ENCODE measurements at regions not wholly inside any gene's neighbourhood (a gene's known extent, or its start where the extent isn't known, plus 50 kb on each side); places are given as distances from the start of the nearest gene placed in this dataset.
"Not testable (repeated sequence)": the region's sequence is repeated elsewhere in the genome, so short reads cannot be mapped to it uniquely, and the experiment has no call there.

DNA sequence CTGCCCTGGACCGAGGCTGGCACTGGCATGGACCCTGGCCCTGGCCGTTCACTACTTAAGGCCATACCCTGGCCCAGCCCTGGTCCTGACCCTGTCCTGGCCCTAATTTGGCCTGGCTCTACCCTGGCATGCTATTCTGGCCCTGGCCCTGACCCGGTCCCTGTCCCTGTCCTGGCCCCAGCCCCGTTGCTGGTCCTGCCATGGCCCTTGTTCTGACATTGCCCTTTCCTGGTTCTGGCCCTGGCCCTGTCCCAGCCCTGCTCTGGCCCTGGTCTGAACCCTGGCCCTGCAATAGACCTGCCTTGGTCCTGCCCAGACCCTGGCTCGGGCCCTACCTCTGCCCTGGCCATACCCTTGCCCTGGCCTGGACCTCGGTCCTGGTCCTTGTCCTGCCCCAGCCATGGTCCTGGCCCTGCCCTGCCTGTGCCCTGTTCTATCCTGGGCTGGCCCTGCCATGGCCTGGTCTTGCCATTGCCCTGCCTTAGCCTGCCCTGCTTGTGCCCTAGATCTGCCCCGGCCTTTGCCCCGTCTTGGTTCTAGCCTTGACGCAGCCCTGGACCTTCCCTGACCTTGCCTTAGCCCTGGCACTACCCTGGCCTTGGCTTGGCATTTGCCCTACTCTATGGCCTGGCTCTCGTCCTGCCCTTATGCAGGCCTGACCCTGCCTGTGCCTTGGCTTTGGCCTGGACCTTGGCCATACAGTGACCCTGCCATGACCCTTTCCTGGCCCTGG, 237.2 kb downstream of the GOLGA6L6 start:
- H3K27me3 ChIP-seq (ENCODE audit: control insufficient read depth, insufficient read depth, low read length); H3K4me3 ChIP-seq (ENCODE audit: low read depth, low read length); FAIRE-seq; DNase-seq (ENCODE audit: low read depth); H3K36me3 ChIP-seq (ENCODE audit: control insufficient read depth, insufficient read depth, low read length): not testable (repeated sequence)

DNA sequence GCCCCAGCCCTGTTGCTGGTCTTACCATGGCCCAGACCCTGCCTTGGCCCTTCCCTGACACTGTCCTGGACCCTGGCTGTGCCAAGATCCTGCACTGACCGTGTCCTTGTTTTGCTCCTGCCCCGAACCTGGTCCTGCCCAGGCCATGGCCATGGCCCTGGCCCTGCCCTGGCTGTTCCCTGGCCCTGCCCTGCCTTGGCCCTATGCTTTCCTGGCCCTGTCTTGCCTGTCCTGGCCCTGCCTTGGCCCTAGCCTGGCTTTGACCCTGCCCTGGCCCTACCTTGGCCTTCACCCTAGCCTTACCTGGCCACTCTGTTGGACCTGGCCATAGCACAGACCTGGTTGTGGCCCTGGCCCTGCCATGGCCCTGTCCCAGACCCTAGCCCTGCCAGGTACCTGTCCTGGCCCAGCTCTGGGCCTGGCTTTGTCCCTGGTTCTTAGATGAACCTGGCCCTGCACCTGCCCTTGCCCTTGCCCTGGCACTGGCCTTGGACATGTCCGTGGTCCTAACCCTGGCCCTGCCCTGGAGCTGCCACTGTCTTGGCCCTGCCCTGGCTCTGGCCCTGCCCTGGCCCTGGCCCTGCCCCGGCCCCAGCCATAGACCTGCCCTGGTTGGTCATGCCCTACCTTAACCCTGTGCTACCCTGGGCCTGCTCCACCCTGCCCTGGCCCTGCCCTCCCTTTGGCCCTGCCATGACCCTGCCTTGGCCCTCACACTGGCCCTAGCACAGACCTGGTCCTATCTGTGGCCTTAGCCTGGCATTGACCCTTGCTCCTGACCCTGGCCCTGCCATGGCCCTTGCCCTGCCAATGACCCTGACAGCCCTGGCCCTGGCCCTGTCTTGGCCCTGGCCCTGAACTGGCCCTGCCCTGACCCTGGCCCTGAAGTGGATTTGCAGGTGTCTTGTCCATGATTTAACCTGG, 238.1 kb downstream of the GOLGA6L6 start:
- DNase-seq (ENCODE audit: low read depth), result not testable (repeated sequence)

DNA sequence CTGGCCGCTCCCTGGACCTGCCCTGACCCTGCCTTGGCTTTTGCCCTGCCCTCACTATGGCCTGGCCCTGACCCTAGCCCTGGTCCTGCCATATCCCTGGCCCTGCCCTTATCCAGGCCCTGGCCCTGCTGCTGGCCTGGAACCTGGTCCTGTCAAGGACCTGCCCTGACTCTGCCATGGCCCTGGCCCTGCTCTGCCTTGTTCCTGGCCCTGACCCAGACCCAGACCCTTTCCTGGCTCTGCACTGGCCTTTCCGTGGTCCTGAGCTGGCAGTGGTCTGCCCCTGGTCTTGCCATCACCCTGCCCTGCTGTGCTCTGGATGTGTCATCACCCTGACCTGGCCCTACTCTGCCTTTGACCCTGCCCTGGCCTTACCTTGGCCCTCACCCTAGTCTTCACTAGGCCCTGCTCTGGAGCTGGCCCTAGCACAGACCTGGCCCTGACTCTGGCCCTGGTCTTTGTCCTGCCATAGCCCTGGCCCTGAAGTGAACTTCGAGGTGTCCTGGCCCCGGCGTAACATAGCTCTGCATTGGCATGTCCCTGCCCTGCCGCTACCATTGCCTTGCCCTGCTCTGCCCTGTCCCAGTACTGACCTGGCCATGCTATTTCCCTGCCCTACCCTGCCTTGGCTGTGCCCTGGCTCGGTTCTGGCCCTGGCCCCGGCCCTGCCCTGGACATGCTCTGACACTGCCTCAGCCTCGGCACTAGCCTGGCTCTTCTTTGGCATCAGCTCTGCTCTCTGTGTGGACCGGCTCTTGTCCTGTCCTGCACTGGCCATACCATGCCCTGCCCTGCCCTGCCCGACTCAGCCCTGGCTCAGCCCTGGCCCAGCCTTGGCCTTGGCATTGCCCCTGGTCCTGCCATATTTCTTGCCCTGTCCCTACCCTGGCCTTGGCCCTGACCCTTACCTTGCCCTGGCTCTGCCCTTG, 239.2 kb downstream of the GOLGA6L6 start:
- H3K4me3 ChIP-seq (ENCODE audit: low read depth, low read length); DNase-seq (ENCODE audit: low read depth); H3K36me3 ChIP-seq (ENCODE audit: control insufficient read depth, insufficient read depth, low read length); H3K27me3 ChIP-seq (ENCODE audit: control insufficient read depth, insufficient read depth, low read length); FAIRE-seq: not testable (repeated sequence)

More for the DNA sequence above, 238.1 kb downstream of the GOLGA6L6 start:
- not testable (repeated sequence) for H3K36me3 ChIP-seq (ENCODE audit: control insufficient read depth, insufficient read depth, low read length); H3K4me3 ChIP-seq (ENCODE audit: low read depth, low read length); FAIRE-seq; H3K27me3 ChIP-seq (ENCODE audit: control insufficient read depth, insufficient read depth, low read length)

DNA sequence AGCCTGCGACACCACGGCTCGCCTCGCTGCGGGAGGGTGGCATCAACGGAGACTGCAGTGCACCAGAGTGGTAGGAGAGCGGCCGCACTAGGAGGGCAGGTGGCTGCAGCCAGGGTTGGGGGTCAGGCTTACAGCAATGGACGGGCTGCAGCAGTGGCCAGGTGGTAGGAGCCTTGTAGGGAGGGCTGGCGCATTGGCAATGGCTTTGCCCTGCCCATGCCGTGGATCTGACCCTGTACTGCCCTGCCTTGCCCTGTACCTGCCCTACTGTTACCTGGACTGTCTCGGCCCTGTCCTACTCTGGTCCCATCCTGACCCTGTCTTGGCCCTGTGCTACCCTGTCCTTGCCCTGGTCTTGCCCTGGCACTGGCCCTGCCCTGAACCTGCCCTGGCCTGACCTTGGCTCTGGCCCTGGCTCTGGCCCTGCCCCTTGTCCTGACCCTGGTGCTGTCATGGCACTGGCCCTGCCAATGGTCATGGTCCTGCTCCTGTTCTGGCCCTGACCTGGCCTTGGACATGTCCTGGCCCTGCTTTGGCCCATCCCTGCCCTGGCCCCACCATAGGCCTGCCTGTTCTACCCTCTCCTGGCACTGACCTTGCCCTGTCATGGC, 240.0 kb downstream of the GOLGA6L6 start:
- H3K27me3 ChIP-seq (ENCODE audit: control insufficient read depth, insufficient read depth, low read length); DNase-seq (ENCODE audit: low read depth); H3K36me3 ChIP-seq (ENCODE audit: control insufficient read depth, insufficient read depth, low read length); H3K4me3 ChIP-seq (ENCODE audit: low read depth, low read length); FAIRE-seq: not testable (repeated sequence)

DNA sequence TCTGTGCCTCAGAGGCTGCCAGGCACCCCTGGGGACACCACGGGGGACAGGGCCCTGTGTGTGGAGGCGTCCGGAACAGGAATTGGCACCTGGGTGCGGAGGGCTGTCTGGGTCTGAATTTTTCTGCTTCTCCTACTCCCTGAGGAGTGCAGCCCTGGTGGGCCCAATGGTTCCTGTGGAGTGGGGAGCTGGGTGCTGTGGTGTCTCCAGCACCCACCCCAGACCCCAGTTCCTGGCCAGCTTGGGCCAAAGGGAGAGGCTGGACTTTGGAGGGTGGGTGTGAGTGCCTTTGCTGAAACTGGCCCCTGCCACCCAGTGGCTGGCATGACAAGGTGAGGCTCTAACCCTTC, 240.6 kb downstream of the GOLGA6L6 start:
- not testable (repeated sequence) for H3K36me3 ChIP-seq (ENCODE audit: control insufficient read depth, insufficient read depth, low read length); FAIRE-seq

DNA sequence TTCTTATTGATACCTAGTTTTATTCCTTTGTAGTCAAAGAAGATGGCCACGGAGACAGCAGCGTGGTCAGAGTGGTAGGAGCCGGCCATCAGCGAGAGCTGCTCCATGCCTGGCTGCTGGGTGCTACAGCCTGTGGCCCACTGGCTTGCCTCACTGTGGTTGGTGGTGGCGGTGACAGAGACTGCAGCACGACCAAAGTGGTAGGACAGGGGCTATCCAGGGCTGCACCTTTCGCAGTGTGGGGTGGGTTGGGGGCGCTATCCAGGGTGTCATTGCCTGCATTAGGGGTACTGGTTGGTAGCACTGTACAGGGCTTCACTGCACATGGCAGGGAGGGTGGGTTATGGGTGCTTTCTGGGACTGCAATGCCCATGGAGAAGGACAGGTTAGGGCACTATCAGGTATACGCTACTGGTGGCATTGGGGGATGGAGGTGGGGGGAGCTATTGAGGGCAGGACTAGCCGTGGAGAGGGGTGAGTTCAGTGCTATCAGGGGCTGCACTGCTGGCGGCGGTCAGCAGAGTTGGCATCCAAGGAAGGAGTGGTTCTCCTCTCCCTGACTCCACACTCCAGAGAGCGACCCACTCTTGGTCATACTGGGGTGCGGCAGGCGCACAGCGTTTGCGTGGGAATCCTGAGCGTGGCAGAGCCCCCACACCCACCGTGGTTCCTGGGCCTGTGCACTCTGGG, 241.1 kb downstream of the GOLGA6L6 start:
- not testable (repeated sequence) for H3K27me3 ChIP-seq (ENCODE audit: control insufficient read depth, insufficient read depth, low read length); H3K36me3 ChIP-seq (ENCODE audit: control insufficient read depth, insufficient read depth, low read length); FAIRE-seq; H3K4me3 ChIP-seq (ENCODE audit: low read depth, low read length); DNase-seq (ENCODE audit: low read depth)

More for the DNA sequence above, 240.6 kb downstream of the GOLGA6L6 start:
- not testable (repeated sequence) for H3K4me3 ChIP-seq (ENCODE audit: low read depth, low read length); DNase-seq (ENCODE audit: low read depth); H3K27me3 ChIP-seq (ENCODE audit: control insufficient read depth, insufficient read depth, low read length)

DNA sequence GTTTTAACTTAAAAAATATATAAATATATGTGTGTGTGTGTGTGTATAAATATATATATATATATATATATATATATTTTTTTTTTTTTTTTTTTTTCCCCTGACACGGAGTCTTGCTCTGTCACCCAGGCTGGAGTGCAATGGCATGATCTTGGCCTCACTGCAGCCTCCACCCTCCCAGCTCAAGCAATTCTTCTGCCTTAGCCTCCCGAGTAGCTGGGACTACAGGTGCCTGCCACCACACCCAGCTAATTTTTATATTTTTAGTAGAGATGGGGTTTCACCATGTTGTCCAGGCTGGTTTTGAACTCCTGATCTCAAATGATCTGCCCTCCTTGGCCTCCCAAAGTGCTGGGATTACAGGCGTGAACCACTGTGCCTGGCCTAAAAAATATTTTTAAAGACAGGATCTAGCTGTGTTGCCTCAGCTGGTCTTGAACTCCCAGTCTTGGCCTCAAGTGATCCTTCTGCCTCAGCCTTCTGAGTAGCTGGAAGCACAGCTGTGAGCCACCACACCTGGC, 243.9 kb downstream of the GOLGA6L6 start:
- H3K36me3 ChIP-seq (ENCODE audit: control insufficient read depth, insufficient read depth, low read length); H3K4me3 ChIP-seq (ENCODE audit: low read depth, low read length); H3K27me3 ChIP-seq (ENCODE audit: control insufficient read depth, insufficient read depth, low read length); DNase-seq (ENCODE audit: low read depth); FAIRE-seq: not testable (repeated sequence)

DNA sequence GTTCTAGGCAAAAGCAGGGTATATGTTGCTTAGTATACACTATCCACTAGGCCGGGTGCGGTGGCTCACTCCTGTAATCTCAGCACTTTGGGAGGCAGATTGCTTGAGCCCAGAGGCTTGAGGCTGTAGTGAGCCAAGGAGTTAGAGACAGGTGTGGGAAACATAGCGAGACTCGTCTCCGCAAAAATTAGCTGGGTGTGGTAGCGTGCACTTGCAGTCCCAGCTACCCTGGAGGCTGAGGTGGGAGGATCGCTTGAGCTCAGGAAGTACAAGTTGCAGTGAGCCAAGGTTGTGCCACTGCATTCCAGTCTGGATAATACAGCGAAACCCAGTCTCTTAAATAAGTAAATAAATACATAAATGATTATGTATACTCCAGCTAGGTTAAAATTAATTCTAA, 245.3 kb downstream of the GOLGA6L6 start:
- not testable (repeated sequence) for H3K4me3 ChIP-seq (ENCODE audit: low read depth, low read length); DNase-seq (ENCODE audit: low read depth); H3K36me3 ChIP-seq (ENCODE audit: control insufficient read depth, insufficient read depth, low read length); H3K27me3 ChIP-seq (ENCODE audit: control insufficient read depth, insufficient read depth, low read length); FAIRE-seq

DNA sequence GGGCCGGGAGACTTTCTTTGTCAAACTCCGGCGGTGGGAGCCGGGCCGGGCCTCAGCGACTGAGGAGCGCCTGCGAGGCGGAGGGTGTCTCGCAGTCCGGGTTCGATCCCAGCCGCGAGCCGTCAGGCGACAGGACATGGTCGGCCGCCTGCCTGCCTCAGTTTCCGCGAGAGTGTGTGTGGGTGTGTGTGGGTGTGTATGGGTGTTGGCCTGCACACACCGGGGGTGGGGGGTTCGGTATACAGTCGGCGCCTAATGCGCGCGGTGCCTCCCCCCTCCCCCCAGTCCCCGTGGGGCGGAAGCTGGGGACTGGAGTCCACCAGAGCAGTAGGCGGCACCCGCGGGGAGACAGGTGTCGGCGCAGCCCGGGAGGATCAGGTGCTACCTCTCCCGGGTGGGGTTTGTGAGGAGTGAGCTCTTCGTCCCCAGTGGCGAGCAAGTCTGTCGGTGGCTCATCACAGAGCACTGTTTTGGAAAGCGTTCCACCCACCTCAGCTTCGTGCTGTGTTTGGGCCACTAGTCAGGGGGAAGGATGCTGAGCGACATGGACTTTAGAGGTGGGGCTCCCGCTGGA, 246.3 kb downstream of the GOLGA6L6 start:
- FAIRE-seq (no peak), DNase-seq (ENCODE audit: low read depth) (no peak)
- Histone ChIP-seq H3K36me3 (ENCODE audit: control insufficient read depth, insufficient read depth, low read length) (no peaks in the 10 kb centered on the region), H3K27me3 (ENCODE audit: control insufficient read depth, insufficient read depth, low read length) (no peaks in the 10 kb centered on the region), H3K4me3 (ENCODE audit: low read depth, low read length) (no peak overlapping the region)
- TF ChIP-seq, protein P1, sequence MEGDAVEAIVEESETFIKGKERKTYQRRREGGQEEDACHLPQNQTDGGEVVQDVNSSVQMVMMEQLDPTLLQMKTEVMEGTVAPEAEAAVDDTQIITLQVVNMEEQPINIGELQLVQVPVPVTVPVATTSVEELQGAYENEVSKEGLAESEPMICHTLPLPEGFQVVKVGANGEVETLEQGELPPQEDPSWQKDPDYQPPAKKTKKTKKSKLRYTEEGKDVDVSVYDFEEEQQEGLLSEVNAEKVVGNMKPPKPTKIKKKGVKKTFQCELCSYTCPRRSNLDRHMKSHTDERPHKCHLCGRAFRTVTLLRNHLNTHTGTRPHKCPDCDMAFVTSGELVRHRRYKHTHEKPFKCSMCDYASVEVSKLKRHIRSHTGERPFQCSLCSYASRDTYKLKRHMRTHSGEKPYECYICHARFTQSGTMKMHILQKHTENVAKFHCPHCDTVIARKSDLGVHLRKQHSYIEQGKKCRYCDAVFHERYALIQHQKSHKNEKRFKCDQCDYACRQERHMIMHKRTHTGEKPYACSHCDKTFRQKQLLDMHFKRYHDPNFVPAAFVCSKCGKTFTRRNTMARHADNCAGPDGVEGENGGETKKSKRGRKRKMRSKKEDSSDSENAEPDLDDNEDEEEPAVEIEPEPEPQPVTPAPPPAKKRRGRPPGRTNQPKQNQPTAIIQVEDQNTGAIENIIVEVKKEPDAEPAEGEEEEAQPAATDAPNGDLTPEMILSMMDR (IDR thresholded peaks at IDR 0.05; ENCODE audit: insufficient read depth, low read length, severe bottlenecking), result no peak
